ENCODE measurements at regions not wholly inside any gene's neighbourhood (a gene's known extent, or its start where the extent isn't known, plus 50 kb on each side); places are given as distances from the start of the nearest gene placed in this dataset.

GRCh38 chr4:29853833-29854232, 866.3 kb upstream of the PCDH7 start:
- in situ Hi-C loops (cut with MboI; ENCODE audit: low pct_unique_long_range_greater_than_20kb, low sequenced_read_pairs): no loop called here
- DNase-seq: no peak

DNA sequence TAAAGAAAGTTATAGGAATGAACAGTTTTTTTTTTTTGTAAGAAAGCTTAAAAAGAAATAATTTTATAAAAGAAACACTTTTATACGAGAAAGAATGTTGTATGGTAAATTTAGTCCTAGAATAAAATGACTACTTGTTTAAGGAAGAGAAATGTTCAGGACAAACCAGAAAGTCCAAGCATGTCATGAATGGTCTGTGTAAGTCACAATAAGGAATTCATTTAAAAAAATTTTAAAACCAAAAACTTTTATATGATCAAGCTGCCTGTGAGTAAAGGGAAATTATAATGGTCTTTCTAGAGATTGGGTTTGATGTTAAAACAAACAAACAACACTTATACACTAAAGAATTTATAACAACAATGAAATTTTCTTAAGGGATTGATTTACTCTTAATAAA, 858.9 kb upstream of the PCDH7 start:
- in situ Hi-C loops (cut with MboI; ENCODE audit: low pct_unique_long_range_greater_than_20kb, low sequenced_read_pairs): no loop called here
- DNase-seq: peak; percentile 23

DNA sequence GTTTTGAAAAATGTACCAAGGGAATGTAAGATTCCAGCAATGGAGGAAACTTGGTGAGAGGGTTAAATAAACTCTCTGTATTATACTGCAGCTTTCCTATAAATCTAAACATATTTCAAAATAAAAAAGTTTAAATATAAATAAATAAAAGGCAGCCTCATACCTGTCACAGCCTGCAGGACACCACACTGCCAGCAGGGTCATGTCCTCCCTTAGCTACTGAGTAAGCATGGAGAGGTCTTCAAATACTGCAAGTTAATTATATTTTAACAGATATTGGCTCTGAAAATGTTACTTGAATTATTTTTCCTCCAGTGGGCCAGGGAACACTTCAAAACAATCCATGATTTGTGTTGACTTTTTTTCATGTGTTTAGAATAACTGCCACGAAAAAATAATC, 852.8 kb upstream of the PCDH7 start:
- in situ Hi-C loops (cut with MboI; ENCODE audit: low pct_unique_long_range_greater_than_20kb, low sequenced_read_pairs): no loop called here
- no peak for DNase-seq

DNA sequence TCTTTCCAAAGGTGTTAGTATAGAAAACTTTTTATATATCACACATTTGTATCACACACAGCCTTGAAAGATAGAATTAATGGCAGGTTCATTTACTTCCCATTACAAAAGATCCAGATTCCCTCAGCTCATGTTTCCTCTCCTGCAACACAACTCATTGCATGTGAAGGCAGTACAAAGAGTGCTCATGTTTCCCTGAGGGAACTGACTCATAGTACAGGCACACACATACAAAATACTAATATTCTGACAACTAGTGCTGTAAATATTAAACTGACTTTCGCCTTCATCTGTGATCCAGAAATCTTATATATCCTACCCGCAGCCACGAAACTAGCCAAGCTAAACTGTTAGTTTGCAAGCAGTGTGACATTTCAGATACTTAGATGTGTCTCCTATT, 819.8 kb upstream of the PCDH7 start:
- DNase-seq: no peak
- in situ Hi-C loops (cut with MboI; ENCODE audit: low pct_unique_long_range_greater_than_20kb, low sequenced_read_pairs): no loop called here

DNA sequence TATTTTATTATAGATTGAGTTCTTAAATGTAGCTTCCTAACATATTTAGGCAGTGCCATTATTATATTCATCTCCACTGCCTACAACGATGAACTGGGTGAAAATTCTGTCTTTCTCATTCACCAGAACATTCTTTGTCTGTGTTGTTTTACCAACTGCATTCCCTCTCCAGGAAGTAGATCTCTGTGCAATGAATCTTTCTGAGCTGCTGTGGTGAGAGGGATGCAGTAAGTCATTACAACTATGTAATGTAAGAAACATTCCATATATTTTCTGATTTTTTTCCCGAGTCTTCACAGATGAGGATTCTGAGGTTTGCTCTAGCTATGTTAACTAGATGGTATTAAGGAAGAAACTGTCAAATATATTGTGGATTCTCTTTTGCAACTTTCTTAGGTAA, 811.9 kb upstream of the PCDH7 start:
- in situ Hi-C loops (cut with MboI; ENCODE audit: low pct_unique_long_range_greater_than_20kb, low sequenced_read_pairs): no loop called here
- DNase-seq: no peak

- no peak for DNase-seq
- in situ Hi-C loops (cut with MboI; ENCODE audit: low pct_unique_long_range_greater_than_20kb, low sequenced_read_pairs): no loop called here
These were observed 792.3 kb upstream of the PCDH7 start for GRCh38 chr4:29927895-29928294.

- DNase-seq: no peak
- in situ Hi-C loops (cut with MboI; ENCODE audit: low pct_unique_long_range_greater_than_20kb, low sequenced_read_pairs): no loop called here
These were observed 771.7 kb upstream of the PCDH7 start for GRCh38 chr4:29948451-29948850.

GRCh38 chr4:29948858-29949257, 771.3 kb upstream of the PCDH7 start:
- DNase-seq: no peak

DNA sequence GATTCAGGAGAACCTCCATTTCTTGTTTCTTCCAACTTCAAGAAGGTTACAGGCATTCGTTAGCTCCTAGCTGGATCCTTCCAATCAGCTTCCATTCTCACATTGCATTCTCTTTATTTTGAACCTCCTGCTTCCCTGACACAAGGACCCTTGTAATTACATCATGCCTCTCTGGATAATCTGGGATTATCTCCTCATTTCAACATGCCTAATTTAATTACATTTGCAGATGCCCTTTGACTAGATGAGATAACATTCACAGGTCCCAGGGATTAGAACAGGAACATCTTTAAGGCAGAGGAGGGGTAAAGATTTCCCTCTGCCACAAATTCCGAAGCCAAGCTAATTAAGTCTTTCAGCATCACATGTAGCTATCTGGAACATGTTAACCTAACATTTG, 753.8 kb upstream of the PCDH7 start:
- DNase-seq: no peak
- in situ Hi-C loops (cut with MboI; ENCODE audit: low pct_unique_long_range_greater_than_20kb, low sequenced_read_pairs): no loop called here

More at GRCh38 chr4:29948858-29949257, 771.3 kb upstream of the PCDH7 start:
- in situ Hi-C loops (cut with MboI; ENCODE audit: low pct_unique_long_range_greater_than_20kb, low sequenced_read_pairs): no loop called here

GRCh38 chr4:29970626-29971025, 749.5 kb upstream of the PCDH7 start:
- in situ Hi-C loops (cut with MboI; ENCODE audit: low pct_unique_long_range_greater_than_20kb, low sequenced_read_pairs): no loop called here
- DNase-seq: no peak

DNA sequence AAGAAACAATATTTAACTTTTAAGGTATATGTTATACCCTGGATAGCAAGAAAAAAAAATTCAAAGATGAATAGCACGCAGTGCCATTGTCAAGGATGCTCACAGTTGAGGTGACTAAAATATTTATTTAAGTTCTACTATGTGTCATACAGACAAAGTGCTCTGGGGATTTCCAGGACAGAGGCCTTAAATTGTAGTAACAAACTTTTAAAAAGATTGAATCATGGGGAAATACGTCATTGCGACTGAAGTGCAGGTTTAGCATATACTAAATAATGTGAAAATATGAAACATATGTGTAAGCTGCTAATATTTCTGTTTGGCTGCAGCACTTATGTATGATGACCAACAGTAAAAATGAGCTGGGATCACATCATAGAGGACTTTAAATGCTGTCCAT, 748.0 kb upstream of the PCDH7 start:
- in situ Hi-C loops (cut with MboI; ENCODE audit: low pct_unique_long_range_greater_than_20kb, low sequenced_read_pairs): no loop called here
- no peak for DNase-seq

DNA sequence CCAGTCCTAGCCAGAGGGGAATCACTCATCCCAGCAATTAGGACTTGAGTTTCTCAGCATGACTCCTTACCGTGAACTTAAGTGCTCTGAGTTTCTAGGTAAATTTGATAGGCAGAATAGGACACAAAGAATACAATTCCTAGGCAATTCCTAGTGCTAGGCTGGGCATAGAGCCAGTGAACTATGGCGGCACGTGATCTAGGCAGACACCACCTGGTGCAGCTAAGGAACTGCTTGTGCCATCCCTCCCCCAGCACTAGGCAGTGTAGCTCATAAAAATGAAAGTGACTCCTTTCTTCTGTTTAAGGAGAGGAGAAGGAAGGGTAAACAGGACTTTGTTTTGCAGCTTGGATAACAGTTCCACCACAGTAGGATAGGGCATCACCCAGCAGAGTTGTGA, 736.3 kb upstream of the PCDH7 start:
- in situ Hi-C loops (cut with MboI; ENCODE audit: low pct_unique_long_range_greater_than_20kb, low sequenced_read_pairs): no loop called here
- no peak for DNase-seq

DNA sequence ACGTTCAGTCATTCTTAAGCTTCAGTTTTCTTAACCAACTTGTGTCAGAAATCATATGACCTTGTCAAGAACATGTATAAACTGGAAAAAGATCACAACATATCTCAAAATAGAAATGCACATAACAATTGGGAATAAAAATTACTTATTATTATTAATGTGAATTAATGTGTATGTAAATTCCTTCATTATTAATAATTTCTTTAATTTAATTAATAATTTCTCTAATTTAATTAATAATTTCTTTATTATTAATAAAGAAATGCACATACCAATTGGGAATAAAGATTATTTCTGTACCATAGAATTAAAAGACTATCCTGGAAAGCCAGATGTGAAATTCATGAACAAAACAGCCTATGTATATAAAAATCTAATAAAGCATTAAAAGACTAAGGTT, 718.5 kb upstream of the PCDH7 start:
- in situ Hi-C loops (cut with MboI; ENCODE audit: low pct_unique_long_range_greater_than_20kb, low sequenced_read_pairs): no loop called here
- DNase-seq: no peak

GRCh38 chr4:30002341-30002740, 717.8 kb upstream of the PCDH7 start:
- in situ Hi-C loops (cut with MboI; ENCODE audit: low pct_unique_long_range_greater_than_20kb, low sequenced_read_pairs): no loop called here
- DNase-seq: no peak

GRCh38 chr4:30005995-30006394, 714.2 kb upstream of the PCDH7 start:
- in situ Hi-C loops (cut with MboI; ENCODE audit: low pct_unique_long_range_greater_than_20kb, low sequenced_read_pairs): no loop called here

GRCh38 chr4:30024526-30024925, 695.6 kb upstream of the PCDH7 start:
- no peak for DNase-seq
- in situ Hi-C loops (cut with MboI; ENCODE audit: low pct_unique_long_range_greater_than_20kb, low sequenced_read_pairs): no loop called here

More at GRCh38 chr4:30005995-30006394, 714.2 kb upstream of the PCDH7 start:
- DNase-seq: no peak

DNA sequence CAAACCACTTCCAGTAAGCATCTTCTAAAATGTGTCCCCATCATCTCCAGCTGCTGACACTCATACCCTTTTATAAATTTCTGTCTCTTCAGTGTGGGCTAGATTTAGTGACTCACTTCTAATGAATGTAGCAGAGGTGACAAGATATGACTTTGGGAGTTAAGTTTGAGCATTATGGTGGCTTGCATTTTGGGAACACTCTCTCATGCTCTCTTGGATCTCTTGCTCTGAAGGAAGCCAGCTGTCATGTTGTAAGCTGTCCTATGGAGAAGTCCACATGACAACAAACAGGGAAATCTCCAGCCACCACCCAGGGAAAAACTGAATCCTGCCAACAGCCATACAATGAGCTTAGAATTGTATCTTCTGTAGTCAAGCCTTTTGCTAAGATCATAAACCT, 691.3 kb upstream of the PCDH7 start:
- in situ Hi-C loops (cut with MboI; ENCODE audit: low pct_unique_long_range_greater_than_20kb, low sequenced_read_pairs): no loop called here
- DNase-seq: no peak

DNA sequence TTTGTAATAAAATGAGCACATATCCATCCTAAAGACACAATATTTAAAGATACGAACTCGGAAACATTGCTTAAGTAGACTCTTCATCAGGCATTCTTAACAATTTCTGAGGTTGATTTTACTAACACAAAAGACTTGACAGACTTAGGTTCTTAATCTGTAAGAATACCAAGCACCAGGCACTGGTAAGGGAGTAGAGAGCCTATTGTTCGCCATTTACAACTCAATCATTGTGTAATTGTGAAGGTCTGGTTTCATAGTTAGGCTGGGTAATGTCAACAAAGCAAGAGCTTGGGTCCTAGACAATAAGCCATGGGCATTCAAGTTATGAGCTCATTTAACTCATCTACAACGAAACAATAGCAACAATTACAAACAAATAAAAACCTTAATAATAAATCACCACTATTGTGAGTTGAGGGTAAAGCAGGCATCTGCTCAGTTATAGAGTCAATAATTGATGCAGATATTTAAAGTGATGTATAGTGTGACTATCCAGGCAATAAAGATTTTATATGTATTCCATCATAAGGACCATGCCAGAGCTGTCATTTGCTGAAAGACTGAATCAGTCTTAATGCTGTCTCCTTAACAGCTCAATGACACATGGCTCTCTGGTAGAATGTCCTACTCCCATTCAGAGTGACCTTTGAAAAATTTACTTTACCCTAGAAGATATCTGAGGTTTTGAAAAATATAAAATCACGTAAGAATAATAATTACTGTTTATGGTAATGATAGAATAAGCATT, 664.0 kb upstream of the PCDH7 start:
- in situ Hi-C loops (cut with MboI; ENCODE audit: low pct_unique_long_range_greater_than_20kb, low sequenced_read_pairs): no loop called here
- DNase-seq: no peak

DNA sequence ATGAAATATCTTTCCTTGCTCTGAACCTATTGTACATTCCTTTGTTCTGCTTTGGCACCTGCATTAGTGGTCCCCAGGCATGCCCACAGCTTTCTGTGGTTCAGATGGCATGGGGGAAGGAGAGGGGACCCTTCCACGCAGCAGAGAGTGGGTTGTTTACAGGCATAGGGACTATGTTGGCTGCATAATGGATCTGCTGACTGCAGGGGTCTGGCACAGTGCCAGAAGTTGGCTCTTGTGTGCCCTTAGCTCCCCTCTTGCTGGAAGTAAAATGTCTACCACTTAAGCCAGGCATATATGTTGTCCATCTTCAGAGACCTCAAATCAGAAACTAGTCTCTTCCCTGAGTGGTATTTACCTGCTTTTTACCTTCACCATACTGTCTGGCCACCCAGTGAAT, 651.9 kb upstream of the PCDH7 start:
- in situ Hi-C loops (cut with MboI; ENCODE audit: low pct_unique_long_range_greater_than_20kb, low sequenced_read_pairs): no loop called here
- no peak for DNase-seq

GRCh38 chr4:30073011-30073710, 647.0 kb upstream of the PCDH7 start:
- in situ Hi-C loops (cut with MboI; ENCODE audit: low pct_unique_long_range_greater_than_20kb, low sequenced_read_pairs): no loop called here
- DNase-seq: no peak

All from KBM-7 (cell line).